H1 (cell line): ENCODE measurements at regions not wholly inside any gene's neighbourhood (a gene's known extent, or its start where the extent isn't known, plus 50 kb on each side); places are given as distances from the start of the nearest gene placed in this dataset.

ENCODE experiments used
- CTCF ChIA-PET: fragments of 300-600 bp; sonication (Branson Sonifier 250); formaldehyde crosslinking; loops from one replicate; lab custom pipeline; 2021; ENCODE audit not compliant: partially characterized antibody; lab: Charles Lee
- POLR2A ChIA-PET: fragments of 300-600 bp; sonication (Branson Sonifier 250); formaldehyde crosslinking; loops from one replicate; lab custom pipeline; 2021; ENCODE audit warnings: inconsistent platforms; ENCODE audit not compliant: partially characterized antibody; lab: Charles Lee
- DNase-seq, 2 experiments: peaks; one replicate each; pipeline versions ENCODE4 v3.0.0 to v3.0.0-alpha.2; 2010 to 2022; ENCODE audit warnings: low spot score in 2 of 2, low read depth in 1 of 2, mixed read lengths in 1 of 2
- FAIRE-seq: peaks from 2 replicates; lab custom pipeline; 2011; peaks lifted over from hg19 to GRCh38; lab: Jason Lieb, UNC
- H2AFZ ChIP-seq: 2 replicates; pipeline ENCODE4 v1.8.1; 2012; ENCODE audit warnings: low read length, inconsistent platforms
- H2AK5ac ChIP-seq: 2 replicates; pipeline ENCODE4 v1.6.1; 2013; ENCODE audit warnings: low read depth, low read length
- H2BK120ac ChIP-seq: replicated peaks from 2 replicates; pipeline ENCODE3; 2013; ENCODE audit warnings: low read depth, low read length, inconsistent platforms
- H2BK12ac ChIP-seq: 2 replicates; pipeline ENCODE4 v1.6.1; 2013; ENCODE audit warnings: low read depth, low read length
- H2BK15ac ChIP-seq: 2 replicates; pipeline ENCODE4 v1.6.1; 2013; ENCODE audit warnings: low read length
- H2BK20ac ChIP-seq: 2 replicates; pipeline ENCODE4 v1.6.1; 2013; ENCODE audit warnings: low read length
- H2BK5ac ChIP-seq: 2 replicates; pipeline ENCODE4 v1.6.1; 2013; ENCODE audit warnings: low read depth, low read length
- H3K14ac ChIP-seq: 2 replicates; pipeline ENCODE4 v1.6.1; 2013; ENCODE audit warnings: inconsistent platforms; ENCODE audit not compliant: insufficient read length
- H3K18ac ChIP-seq: 2 replicates; pipeline ENCODE4 v1.6.1; 2013; ENCODE audit warnings: low read length; ENCODE audit errors: extremely low read depth
- H3K23ac ChIP-seq: 2 replicates; pipeline ENCODE4 v1.6.1; 2013; ENCODE audit warnings: inconsistent platforms; ENCODE audit not compliant: insufficient read length
- H3K23me2 ChIP-seq: 2 replicates; pipeline ENCODE4 v1.6.1; 2013; ENCODE audit warnings: low read depth, low read length
- H3K27ac ChIP-seq: 2 replicates; pipeline ENCODE4 v1.6.1; 2011; ENCODE audit warnings: low read depth, low read length, inconsistent platforms
- H3K27me3 ChIP-seq, 4 experiments: replicated peaks in 1 of 4; 1 replicate in 1 of 4; 2 replicates in 3 of 4; pipeline versions ENCODE4 v1.6.1 to v1.8.1; 2011 to 2013; ENCODE audit warnings: low read length in 3 of 4, mild to moderate bottlenecking in 3 of 4, inconsistent platforms in 2 of 4, mixed read lengths in 2 of 4, moderate library complexity in 1 of 4; ENCODE audit not compliant: control insufficient read depth in 3 of 4, insufficient read depth in 3 of 4; ENCODE audit errors: extremely low read depth in 1 of 4
- H3K36me3 ChIP-seq, 4 experiments: 2 replicates each; pipeline versions ENCODE4 v1.6.1 to v1.8.1; 2011 to 2013; ENCODE audit warnings: mild to moderate bottlenecking in 4 of 4, low read length in 3 of 4, moderate library complexity in 2 of 4, control low read depth in 1 of 4, inconsistent platforms in 1 of 4; ENCODE audit not compliant: insufficient read depth in 4 of 4, control insufficient read depth in 2 of 4
- H3K4ac ChIP-seq: replicated peaks from 2 replicates; pipeline ENCODE3; 2013; ENCODE audit warnings: low read length, low read depth, mixed read lengths, inconsistent platforms; ENCODE audit not compliant: insufficient read length
- H3K4me1 ChIP-seq, 4 experiments: replicated peaks in 1 of 4; 1 replicate in 1 of 4; 2 replicates in 3 of 4; pipeline versions ENCODE4 v1.6.1 to v1.8.1; 2011 to 2013; ENCODE audit warnings: low read length in 3 of 4, inconsistent platforms in 2 of 4, mixed read lengths in 1 of 4; ENCODE audit not compliant: insufficient read depth in 4 of 4, control insufficient read depth in 3 of 4
- H3K4me2 ChIP-seq, 2 experiments: 2 replicates each; pipeline versions ENCODE4 v1.6.1 to v1.8.1; 2011 to 2013; ENCODE audit warnings: low read depth in 2 of 2, low read length in 2 of 2, control low read depth in 1 of 2, inconsistent platforms in 1 of 2, mild to moderate bottlenecking in 1 of 2; ENCODE audit not compliant: insufficient read depth in 1 of 2
- H3K4me3 ChIP-seq, 4 experiments: fragments of 200-600, 300-600 bp in 1 of 4; sonication (generic), shearing (Covaris generic), sonication (Bioruptor Twin) in 1 of 4; 2 replicates each; pipeline versions ENCODE4 v1.5.1 to v1.8.1; 2011 to 2016; ENCODE audit warnings: low read length in 4 of 4, low read depth in 3 of 4, control low read depth in 2 of 4, inconsistent platforms in 2 of 4, mild to moderate bottlenecking in 2 of 4, mixed read lengths in 1 of 4, moderate library complexity in 1 of 4; ENCODE audit not compliant: insufficient read depth in 2 of 4; ENCODE audit errors: extremely low read depth in 1 of 4
- H3K56ac ChIP-seq: replicated peaks from 2 replicates; pipeline ENCODE3; 2013; ENCODE audit warnings: low read depth, mild to moderate bottlenecking, mixed read lengths, low read length, inconsistent platforms; ENCODE audit not compliant: insufficient read length
- H3K79me1 ChIP-seq: 2 replicates; pipeline ENCODE4 v1.6.1; 2013; ENCODE audit warnings: low read depth, low read length, control low read depth
- H3K79me2 ChIP-seq, 2 experiments: 2 replicates each; pipeline versions ENCODE4 v1.6.1 to v1.8.1; 2012 to 2013; ENCODE audit warnings: low read length in 2 of 2, mild to moderate bottlenecking in 2 of 2, inconsistent platforms in 1 of 2; ENCODE audit not compliant: insufficient read depth in 2 of 2, control insufficient read depth in 1 of 2
- H3K9ac ChIP-seq, 4 experiments: replicated peaks in 1 of 4; 1 replicate in 1 of 4; 2 replicates in 3 of 4; pipeline versions ENCODE4 v1.6.1 to v1.8.1; 2011 to 2013; ENCODE audit warnings: low read depth in 3 of 4, low read length in 3 of 4, control low read depth in 2 of 4, mild to moderate bottlenecking in 2 of 4, moderate library complexity in 2 of 4, inconsistent platforms in 1 of 4; ENCODE audit errors: extremely low read depth in 1 of 4
- H3K9me3 ChIP-seq, 2 experiments: 2 replicates each; pipeline versions ENCODE4 v1.6.1 to v1.8.1; 2012 to 2013; ENCODE audit warnings: mild to moderate bottlenecking in 2 of 2, moderate library complexity in 2 of 2, control low read depth in 1 of 2, inconsistent platforms in 1 of 2, low read depth in 1 of 2, low read length in 1 of 2, mixed read lengths in 1 of 2; ENCODE audit not compliant: insufficient read depth in 2 of 2
- H4K20me1 ChIP-seq, 2 experiments: replicated peaks in 1 of 2; 2 replicates each; pipeline versions ENCODE3 to v1.8.1; 2011 to 2013; ENCODE audit warnings: inconsistent platforms in 2 of 2, low read length in 2 of 2, mild to moderate bottlenecking in 1 of 2; ENCODE audit not compliant: insufficient read depth in 2 of 2, control insufficient read depth in 1 of 2
- H4K5ac ChIP-seq: 2 replicates; pipeline ENCODE4 v1.6.1; 2013; ENCODE audit warnings: low read length, low read depth, mixed read lengths, inconsistent platforms; ENCODE audit not compliant: insufficient read length
- H4K8ac ChIP-seq: 2 replicates; pipeline ENCODE4 v1.8.0; 2013; ENCODE audit warnings: mild to moderate bottlenecking, moderate library complexity, low read length, inconsistent platforms; ENCODE audit not compliant: insufficient read depth; ENCODE audit errors: extremely low read depth
- H4K91ac ChIP-seq: replicated peaks from 2 replicates; pipeline ENCODE3; 2013; ENCODE audit warnings: low read length, mixed read lengths, inconsistent platforms; ENCODE audit not compliant: insufficient read length
- BCL11A ChIP-seq, 2 experiments: IDR thresholded peaks; one replicate each; pipeline ENCODE4 v1.6.1; 2011; ENCODE audit warnings: low read depth in 2 of 2, low read length in 2 of 2, mild to moderate bottlenecking in 2 of 2
- BRCA1 ChIP-seq: IDR thresholded peaks from 2 replicates; pipeline ENCODE4 v1.6.1; 2012; ENCODE audit warnings: low read depth, low read length, improper control_type of control experiment
- CBX5 ChIP-seq: fragments of 300-800, 300-1000 bp; sonication (generic); IDR thresholded peaks from 2 replicates; pipeline ENCODE4 v1.7.1; 2016; ENCODE audit warnings: antibody characterized with exemption, low read length, low read depth
- JUN ChIP-seq: IDR thresholded peaks from 2 replicates; pipeline ENCODE4 v1.6.1; 2011; ENCODE audit warnings: low read depth, mild to moderate bottlenecking, improper control_type of control experiment, low read length
- PHF8 ChIP-seq: fragments of 200-600 bp; sonication (generic); conservative IDR thresholded peaks from 2 replicates; pipeline ENCODE4 v1.7.1; 2012; ENCODE audit warnings: low read depth, mild to moderate bottlenecking, inconsistent platforms, low read length, moderate library complexity
- RFX5 ChIP-seq: IDR thresholded peaks from 2 replicates; pipeline ENCODE4 v1.6.1; 2011; ENCODE audit warnings: low read depth, low read length, improper control_type of control experiment, borderline replicate concordance
- ZNF274 ChIP-seq: IDR thresholded peaks from 2 replicates; pipeline ENCODE4 v1.7.0; 2012; ENCODE audit warnings: low read length, borderline replicate concordance; ENCODE audit errors: extremely low read depth

- no peak for TF ChIP-seq PHF8
- TF ChIP-seq, all 59 proteins: peak for 0
Observed at GRCh38 chr13:61965756-61966155, 550.1 kb upstream of the PCDH20 start (continued).

DNA sequence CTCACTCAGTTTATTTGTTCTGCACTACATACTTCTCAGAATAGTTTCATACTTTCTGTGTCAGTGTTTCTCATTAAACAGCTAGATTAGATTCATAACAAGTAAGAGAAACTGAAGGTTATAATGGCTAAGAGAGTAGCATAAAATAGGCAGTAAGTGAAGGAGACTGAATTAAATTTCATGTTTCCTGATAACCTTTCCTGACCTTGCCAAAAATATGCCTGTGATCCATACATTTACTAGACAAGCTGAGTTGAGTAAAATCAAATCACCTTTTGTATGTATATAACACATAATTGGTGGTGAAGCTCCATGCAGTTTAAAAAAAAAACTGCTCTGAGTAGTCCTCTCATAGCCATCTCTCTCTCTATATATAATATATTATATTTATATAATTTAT lies 545.3 kb upstream of the PCDH20 start:
- H3K23ac ChIP-seq = no peak overlapping the region
- no peak overlapping the region for H4K91ac ChIP-seq
- no peak overlapping the region for H2BK20ac ChIP-seq
- H3K4me3 ChIP-seq = no peak overlapping the region
- no peak overlapping the region for H3K4ac ChIP-seq
- no peak overlapping the region for H2BK15ac ChIP-seq
- H3K9ac ChIP-seq = no peak overlapping the region
- H3K27me3 ChIP-seq = no peaks in the 10 kb centered on the region
- no peaks in the 10 kb centered on the region for H3K4me1 ChIP-seq
- no peaks in the 10 kb centered on the region for H3K79me2 ChIP-seq
- H3K79me1 ChIP-seq = no peaks in the 10 kb centered on the region
- H3K36me3 ChIP-seq = no peaks in the 10 kb centered on the region
- ChIA-PET CTCF (interaction anchor here (0.7 to 1.5 kb wide), 2 partner anchors 9 to 230 kb away, joined by 3 read pairs; no protein-coding TSS in a partner anchor), POLR2A (no interaction called here)
- H3K9me3 ChIP-seq = no peaks in the 10 kb centered on the region
- no peak overlapping the region for H3K56ac ChIP-seq
- no peak overlapping the region for H4K8ac ChIP-seq
- H3K18ac ChIP-seq = no peak overlapping the region
- H2BK5ac ChIP-seq = no peak overlapping the region
- no peak overlapping the region for H3K4me2 ChIP-seq
- no peak overlapping the region for H2BK120ac ChIP-seq
- no peak for DNase-seq
- H2BK12ac ChIP-seq = no peak overlapping the region
- H4K20me1 ChIP-seq = no peaks in the 10 kb centered on the region
- no peak for FAIRE-seq
- no peak overlapping the region for H4K5ac ChIP-seq
- TF ChIP-seq RFX5 (no peak), ZNF274 (no peak), BCL11A (IDR thresholded peaks at IDR 0.05; ENCODE audit: low read depth in 2 of 2, low read length in 2 of 2) (no peak), CBX5 (no peak), JUN (no peak), BRCA1 (no peak)
- H3K27ac ChIP-seq = no peak overlapping the region
- no peak overlapping the region for H2AFZ ChIP-seq
- H3K14ac ChIP-seq = no peak overlapping the region
- no peaks in the 10 kb centered on the region for H3K23me2 ChIP-seq
- H2AK5ac ChIP-seq = no peak overlapping the region
